ENCODE measurements at regions not wholly inside any gene's neighbourhood (a gene's known extent, or its start where the extent isn't known, plus 50 kb on each side); places are given as distances from the start of the nearest gene placed in this dataset.
A peak's percentile ranks its signal among the peaks of the same experiment; 100 is the strongest.

DNA sequence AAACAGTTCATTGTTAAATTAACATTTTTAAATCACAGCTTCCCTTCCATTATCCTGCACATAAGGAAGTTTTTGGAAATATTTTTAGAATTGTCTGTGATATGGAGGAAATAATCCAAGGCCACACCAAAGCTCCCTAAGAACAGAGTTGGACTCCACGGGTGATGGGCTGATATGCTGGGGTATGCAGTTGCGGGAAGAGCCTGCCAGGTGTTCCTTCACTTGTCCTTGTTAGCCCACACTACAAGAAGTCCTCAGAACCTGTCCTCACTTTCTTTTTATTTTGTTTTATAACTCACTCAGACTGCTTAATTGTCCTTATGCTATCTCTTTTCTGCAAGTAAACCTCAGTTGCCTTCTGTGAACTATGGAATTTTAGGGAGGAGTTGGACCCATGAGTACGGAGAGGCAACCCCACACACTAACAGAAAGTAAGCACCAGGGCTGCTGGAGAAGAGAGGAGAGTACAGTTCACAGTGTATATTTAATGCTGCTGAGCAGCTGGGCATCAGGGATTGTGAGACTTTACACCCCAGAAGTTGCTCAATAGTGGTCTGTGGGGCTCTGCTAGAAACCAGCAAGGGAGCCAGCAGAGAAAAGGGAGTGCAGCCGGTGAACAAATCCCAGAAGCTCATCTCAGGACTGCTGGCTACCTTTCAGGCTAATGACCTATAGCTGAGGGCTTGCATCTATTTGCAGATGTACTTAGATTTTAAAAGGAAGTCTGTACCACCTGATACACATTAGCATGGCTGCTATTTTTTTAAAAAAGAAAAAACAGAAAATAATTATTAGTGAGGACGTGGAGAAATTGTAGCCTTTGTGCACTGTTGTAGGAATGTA lies 64.6 kb upstream of the FOXN2 start (continued):
- TF ChIP-seq, protein P1, sequence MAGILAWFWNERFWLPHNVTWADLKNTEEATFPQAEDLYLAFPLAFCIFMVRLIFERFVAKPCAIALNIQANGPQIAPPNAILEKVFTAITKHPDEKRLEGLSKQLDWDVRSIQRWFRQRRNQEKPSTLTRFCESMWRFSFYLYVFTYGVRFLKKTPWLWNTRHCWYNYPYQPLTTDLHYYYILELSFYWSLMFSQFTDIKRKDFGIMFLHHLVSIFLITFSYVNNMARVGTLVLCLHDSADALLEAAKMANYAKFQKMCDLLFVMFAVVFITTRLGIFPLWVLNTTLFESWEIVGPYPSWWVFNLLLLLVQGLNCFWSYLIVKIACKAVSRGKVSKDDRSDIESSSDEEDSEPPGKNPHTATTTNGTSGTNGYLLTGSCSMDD (CRISPR knock-in tag; IDR thresholded peaks at IDR 0.05): no peak
- TF ChIP-seq CREM (IDR thresholded peaks at IDR 0.05) (peak; percentile 52; the same call in 1 of the 2 replicates), CREM (CRISPR knock-in tag; IDR thresholded peaks at IDR 0.05) (no peak), MATR3 (CRISPR knock-in tag; IDR thresholded peaks at IDR 0.05) (no peak), RELA (CRISPR knock-in tag; IDR thresholded peaks at IDR 0.05) (0 out of 2 replicates have a peak, but pooled peaks have one; percentile 50), PAWR (CRISPR knock-in tag; IDR thresholded peaks at IDR 0.05; ENCODE audit: borderline replicate concordance) (no peak), ZNF713 (CRISPR knock-in tag; IDR thresholded peaks at IDR 0.05) (no peak), FOXM1 (CRISPR knock-in tag; IDR thresholded peaks at IDR 0.05) (no peak), ZNF883 (CRISPR knock-in tag; IDR thresholded peaks at IDR 0.05; ENCODE audit: not compliant biosample characterization) (peak; percentile 62), SETDB1 (CRISPR knock-in tag; IDR thresholded peaks at IDR 0.05; ENCODE audit: borderline replicate concordance) (no peak), ZNF660 (CRISPR knock-in tag; IDR thresholded peaks at IDR 0.05; ENCODE audit: borderline replicate concordance, low read depth) (no peak), CCAR2 (optimal IDR thresholded peaks at IDR 0.05; ENCODE audit: low read depth, low read length) (no peak), GATA4 (IDR thresholded peaks at IDR 0.05; ENCODE audit: borderline replicate concordance, low read depth) (no peak), BORCS8-MEF2B (CRISPR knock-in tag; IDR thresholded peaks at IDR 0.05) (peak; percentile 72; the same call in 1 of the 2 replicates), CENPX (CRISPR knock-in tag; IDR thresholded peaks at IDR 0.05) (no peak), NCOA1 (CRISPR knock-in tag; IDR thresholded peaks at IDR 0.05) (no peak; the same call in 1 of the 2 replicates), ZNF589 (CRISPR knock-in tag; conservative IDR thresholded peaks at IDR 0.05) (no peak), CBFB (CRISPR knock-in tag; IDR thresholded peaks at IDR 0.05) (peak; percentile 39; the same call in 1 of the 2 replicates)
- TF ChIP-seq, protein P2, sequence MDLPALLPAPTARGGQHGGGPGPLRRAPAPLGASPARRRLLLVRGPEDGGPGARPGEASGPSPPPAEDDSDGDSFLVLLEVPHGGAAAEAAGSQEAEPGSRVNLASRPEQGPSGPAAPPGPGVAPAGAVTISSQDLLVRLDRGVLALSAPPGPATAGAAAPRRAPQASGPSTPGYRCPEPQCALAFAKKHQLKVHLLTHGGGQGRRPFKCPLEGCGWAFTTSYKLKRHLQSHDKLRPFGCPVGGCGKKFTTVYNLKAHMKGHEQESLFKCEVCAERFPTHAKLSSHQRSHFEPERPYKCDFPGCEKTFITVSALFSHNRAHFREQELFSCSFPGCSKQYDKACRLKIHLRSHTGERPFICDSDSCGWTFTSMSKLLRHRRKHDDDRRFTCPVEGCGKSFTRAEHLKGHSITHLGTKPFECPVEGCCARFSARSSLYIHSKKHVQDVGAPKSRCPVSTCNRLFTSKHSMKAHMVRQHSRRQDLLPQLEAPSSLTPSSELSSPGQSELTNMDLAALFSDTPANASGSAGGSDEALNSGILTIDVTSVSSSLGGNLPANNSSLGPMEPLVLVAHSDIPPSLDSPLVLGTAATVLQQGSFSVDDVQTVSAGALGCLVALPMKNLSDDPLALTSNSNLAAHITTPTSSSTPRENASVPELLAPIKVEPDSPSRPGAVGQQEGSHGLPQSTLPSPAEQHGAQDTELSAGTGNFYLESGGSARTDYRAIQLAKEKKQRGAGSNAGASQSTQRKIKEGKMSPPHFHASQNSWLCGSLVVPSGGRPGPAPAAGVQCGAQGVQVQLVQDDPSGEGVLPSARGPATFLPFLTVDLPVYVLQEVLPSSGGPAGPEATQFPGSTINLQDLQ (CRISPR knock-in tag; IDR thresholded peaks at IDR 0.05): no peak
- TF ChIP-seq, protein P3, sequence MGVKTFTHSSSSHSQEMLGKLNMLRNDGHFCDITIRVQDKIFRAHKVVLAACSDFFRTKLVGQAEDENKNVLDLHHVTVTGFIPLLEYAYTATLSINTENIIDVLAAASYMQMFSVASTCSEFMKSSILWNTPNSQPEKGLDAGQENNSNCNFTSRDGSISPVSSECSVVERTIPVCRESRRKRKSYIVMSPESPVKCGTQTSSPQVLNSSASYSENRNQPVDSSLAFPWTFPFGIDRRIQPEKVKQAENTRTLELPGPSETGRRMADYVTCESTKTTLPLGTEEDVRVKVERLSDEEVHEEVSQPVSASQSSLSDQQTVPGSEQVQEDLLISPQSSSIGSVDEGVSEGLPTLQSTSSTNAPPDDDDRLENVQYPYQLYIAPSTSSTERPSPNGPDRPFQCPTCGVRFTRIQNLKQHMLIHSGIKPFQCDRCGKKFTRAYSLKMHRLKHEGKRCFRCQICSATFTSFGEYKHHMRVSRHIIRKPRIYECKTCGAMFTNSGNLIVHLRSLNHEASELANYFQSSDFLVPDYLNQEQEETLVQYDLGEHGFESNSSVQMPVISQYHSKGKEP (CRISPR knock-in tag; IDR thresholded peaks at IDR 0.05): no peak
- TF ChIP-seq, protein P4, sequence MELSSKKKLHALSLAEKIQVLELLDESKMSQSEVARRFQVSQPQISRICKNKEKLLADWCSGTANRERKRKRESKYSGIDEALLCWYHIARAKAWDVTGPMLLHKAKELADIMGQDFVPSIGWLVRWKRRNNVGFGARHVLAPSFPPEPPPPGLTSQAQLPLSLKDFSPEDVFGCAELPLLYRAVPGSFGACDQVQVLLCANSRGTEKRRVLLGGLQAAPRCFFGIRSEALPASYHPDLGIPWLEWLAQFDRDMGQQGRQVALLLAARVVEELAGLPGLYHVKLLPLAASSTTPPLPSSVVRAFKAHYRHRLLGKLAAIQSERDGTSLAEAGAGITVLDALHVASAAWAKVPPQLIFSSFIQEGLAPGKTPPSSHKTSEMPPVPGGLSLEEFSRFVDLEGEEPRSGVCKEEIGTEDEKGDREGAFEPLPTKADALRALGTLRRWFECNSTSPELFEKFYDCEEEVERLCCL (CRISPR knock-in tag; IDR thresholded peaks at IDR 0.05; ENCODE audit: borderline replicate concordance): no peak
